AG09309 (cell line): ENCODE measurements at regions not wholly inside any gene's neighbourhood (a gene's known extent, or its start where the extent isn't known, plus 50 kb on each side); places are given as distances from the start of the nearest gene placed in this dataset.

Experiments
- DNase-seq: peaks from one replicate; pipeline ENCODE4 v3.0.0-alpha.2; 2010; ENCODE audit warnings: low read depth
- H3K4me3 ChIP-seq: 2 replicates; pipeline ENCODE4 v1.5.1; 2011; ENCODE audit warnings: mild to moderate bottlenecking, low read depth, low read length, moderate library complexity; ENCODE audit not compliant: control insufficient read depth
- TF ChIP-seq, protein P1 (sequence below): IDR thresholded peaks from 2 replicates; pipeline ENCODE4 v1.5.1; 2011; ENCODE audit warnings: mild to moderate bottlenecking, low read depth, low read length, inconsistent platforms; ENCODE audit not compliant: insufficient read depth, control insufficient read depth; ENCODE audit errors: missing control alignments

DNA sequence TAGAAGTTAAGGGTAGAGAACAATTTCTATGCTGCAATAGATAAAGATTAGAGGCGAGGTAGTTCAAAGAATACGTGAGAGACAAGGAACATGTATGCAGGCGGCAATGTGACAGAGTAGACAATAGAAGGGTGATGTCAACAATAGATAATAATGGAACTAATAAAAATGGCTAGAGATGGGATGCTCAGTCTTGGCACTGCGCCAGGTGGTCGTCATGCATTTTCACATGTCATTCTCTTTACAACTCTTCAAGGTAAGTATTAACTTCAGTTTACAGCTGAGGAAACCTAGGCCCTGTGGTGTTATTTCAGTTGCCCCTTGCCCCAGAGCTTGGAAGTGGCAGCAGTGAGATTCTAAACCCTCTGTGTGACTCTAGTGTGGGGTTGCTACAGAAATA lies 890.7 kb upstream of the CELF4 start:
- DNase-seq, result no peak
- TF ChIP-seq, protein P1, sequence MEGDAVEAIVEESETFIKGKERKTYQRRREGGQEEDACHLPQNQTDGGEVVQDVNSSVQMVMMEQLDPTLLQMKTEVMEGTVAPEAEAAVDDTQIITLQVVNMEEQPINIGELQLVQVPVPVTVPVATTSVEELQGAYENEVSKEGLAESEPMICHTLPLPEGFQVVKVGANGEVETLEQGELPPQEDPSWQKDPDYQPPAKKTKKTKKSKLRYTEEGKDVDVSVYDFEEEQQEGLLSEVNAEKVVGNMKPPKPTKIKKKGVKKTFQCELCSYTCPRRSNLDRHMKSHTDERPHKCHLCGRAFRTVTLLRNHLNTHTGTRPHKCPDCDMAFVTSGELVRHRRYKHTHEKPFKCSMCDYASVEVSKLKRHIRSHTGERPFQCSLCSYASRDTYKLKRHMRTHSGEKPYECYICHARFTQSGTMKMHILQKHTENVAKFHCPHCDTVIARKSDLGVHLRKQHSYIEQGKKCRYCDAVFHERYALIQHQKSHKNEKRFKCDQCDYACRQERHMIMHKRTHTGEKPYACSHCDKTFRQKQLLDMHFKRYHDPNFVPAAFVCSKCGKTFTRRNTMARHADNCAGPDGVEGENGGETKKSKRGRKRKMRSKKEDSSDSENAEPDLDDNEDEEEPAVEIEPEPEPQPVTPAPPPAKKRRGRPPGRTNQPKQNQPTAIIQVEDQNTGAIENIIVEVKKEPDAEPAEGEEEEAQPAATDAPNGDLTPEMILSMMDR, result no peak
- H3K4me3 ChIP-seq, result no peak overlapping the region

DNA sequence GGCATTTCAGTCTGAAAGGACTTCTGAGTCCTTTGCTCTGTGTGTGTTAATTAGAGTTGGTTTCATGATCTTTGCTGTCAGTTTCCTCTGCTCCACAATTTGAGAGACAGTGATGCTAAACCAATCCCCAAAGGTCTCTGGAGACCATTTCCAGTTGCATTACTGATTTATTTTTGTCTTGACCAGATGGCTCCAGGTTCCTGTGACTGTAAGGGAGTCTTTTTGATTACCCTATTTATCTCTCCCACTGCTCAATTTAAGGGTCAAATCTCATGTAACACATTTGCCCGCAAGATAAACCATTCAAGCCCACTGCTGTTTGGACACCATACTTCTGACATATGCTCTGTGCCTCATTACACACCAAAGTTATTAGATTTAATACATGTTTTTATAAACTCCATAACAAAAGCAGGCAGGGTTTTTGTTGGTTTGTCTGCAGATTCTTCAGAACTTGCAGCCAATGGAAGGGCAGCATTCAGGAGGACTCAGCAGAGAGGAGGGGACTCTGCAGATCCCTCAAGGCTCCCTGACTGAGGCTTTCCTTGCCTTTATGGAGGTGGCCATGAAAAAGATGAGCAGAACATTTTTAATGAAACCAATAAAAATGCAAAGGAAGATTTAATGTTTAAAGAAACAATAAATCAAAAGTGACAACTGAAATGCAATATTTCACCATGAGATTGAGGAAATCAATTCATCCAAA lies 889.3 kb upstream of the CELF4 start:
- TF ChIP-seq, protein P1, result no peak
- DNase-seq, result no peak
- no peak overlapping the region for H3K4me3 ChIP-seq

DNA sequence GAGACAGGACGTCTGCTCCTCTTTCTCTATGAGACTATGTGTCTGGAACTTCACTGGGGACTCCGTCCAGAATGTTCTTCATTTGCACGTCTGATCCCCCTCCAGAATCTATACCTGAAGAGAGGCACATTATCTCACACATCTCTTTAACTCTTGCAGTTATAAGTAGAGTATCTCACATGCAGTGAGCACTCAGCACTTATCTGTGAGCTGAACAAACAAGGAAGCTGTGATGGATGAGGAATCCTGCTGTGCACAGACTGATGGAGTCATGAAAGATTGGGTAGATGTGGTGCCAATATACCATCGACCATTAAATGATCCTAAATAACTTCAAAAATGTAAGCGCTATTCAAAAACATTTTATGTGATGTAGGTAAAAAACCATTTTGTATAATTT lies 888.3 kb upstream of the CELF4 start:
- no peak for DNase-seq
- TF ChIP-seq, protein P1, result no peak
- H3K4me3 ChIP-seq, result no peak overlapping the region

DNA sequence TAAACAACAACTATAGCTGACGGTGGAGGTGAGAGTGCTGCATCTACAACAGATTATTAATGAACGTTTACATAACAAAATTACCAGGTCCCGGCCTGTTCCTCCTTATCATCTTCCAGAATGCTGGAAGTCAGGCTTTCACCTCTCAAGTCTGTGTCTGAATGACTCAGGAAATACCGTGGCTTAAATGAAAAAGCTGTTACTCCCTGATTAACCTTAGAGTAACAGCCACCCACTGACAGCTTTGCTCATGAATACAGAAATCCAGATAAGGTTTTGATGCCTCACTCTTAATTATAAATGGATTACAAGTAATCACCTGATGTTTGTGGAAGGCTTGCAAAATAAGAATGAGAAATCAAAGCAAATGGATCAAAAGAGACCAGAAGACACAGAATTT lies 885.3 kb upstream of the CELF4 start:
- no peak for DNase-seq
- TF ChIP-seq, protein P1, result no peak
- no peak overlapping the region for H3K4me3 ChIP-seq

DNA sequence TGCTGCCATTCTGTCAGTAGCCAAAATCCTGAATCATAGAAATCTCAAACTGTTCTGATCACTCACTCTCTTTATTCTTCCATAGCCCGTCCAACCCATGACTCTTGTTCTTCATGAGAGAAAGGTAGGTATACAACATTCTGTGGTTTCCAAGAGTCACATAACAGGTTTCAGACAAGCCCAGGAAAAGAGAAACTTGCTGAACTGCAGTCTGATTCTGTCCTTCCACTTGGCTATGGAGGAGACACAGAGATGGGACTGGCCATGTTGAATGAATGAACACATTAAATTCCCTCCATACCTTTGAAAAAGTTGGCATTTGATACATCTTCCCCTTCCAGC lies 880.2 kb upstream of the CELF4 start:
- TF ChIP-seq, protein P1, result no peak
- H3K4me3 ChIP-seq, result no peak overlapping the region
- DNase-seq, result no peak

DNA sequence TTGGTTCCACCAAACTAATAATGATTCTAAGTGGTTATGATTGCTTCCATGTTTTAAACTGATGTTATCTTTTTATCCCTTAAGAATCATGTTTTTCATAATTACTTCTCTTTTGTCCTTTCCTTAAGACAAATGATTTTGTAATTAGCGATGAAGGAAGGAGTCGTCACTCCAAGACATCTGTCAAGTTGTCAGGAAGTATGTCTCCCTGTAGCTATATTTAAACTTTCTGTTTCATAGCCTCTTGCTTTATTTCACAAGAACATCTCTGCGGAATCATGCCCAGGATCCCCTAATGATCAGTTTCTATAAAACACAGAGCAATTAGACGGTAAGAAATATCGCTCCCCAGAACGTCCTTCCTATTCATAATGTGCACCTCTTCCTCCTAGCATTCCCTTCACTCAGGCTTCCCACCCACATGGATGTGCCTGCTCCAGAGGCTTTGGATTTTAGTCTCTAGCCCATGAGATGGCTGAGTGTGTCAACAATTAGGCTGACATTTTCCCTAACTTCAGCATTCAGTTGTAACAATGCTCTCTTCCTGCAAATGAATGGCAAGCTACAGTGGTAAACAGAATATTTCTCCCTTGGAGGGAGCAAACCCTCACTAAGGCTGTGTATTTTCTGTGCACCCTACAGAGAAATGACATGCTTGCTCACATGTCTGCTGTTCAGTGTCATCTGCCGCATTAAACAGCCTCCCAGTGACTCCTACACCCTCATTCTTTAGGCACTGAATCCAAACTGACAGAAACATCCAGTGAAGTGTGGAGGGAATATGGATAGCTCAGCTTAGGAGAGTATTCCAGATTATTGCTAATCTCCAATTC lies 879.6 kb upstream of the CELF4 start:
- TF ChIP-seq, protein P1, result no peak
- H3K4me3 ChIP-seq, result no peak overlapping the region
- no peak for DNase-seq
